ENCODE measurements at regions not wholly inside any gene's neighbourhood (a gene's known extent, or its start where the extent isn't known, plus 50 kb on each side); places are given as distances from the start of the nearest gene placed in this dataset.

DNA sequence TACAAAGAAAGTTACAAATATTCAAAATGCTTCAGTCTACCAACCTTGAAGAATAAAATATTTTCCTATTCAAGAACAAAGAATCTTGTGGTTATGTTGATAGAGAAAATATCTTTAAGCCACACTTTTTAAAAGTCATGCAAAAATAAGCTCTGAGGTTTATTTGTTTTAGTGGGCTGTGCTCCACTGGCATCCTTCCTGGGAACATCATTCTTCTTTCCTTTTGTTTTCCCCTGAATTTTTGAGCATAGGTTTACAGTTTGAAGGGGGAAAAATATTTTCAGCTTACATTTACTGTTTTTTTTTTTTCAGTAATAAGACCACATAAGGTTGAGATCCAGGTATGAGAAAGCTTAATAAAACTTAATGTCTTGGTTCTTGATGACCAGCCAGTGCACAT, 72.0 kb upstream of the BACH2 start:
- TF ChIP-seq POLR2AphosphoS5 (IDR thresholded peaks at IDR 0.05) (no peak), CTCF (IDR thresholded peaks at IDR 0.05) (no peak), POLR2A (IDR thresholded peaks at IDR 0.05) (no peak)
- intact Hi-C loops (cut with DNase I; ENCODE audit: low total_unique reads), result no loop called here
- no peaks in the 10 kb centered on the region for H3K36me3 ChIP-seq
- no peak overlapping the region for H3K4me3 ChIP-seq
- no peaks in the 10 kb centered on the region for H3K9me3 ChIP-seq
- H3K27ac ChIP-seq, result peak overlapping the region; percentile 85 to 90
- no peaks in the 10 kb centered on the region for H3K27me3 ChIP-seq
- no peak for DNase-seq (ENCODE audit: low spot score in 2 of 2)
- peaks cover 0 to 3% of the 10 kb centered on the region in 2 donors for H3K4me1 ChIP-seq

DNA sequence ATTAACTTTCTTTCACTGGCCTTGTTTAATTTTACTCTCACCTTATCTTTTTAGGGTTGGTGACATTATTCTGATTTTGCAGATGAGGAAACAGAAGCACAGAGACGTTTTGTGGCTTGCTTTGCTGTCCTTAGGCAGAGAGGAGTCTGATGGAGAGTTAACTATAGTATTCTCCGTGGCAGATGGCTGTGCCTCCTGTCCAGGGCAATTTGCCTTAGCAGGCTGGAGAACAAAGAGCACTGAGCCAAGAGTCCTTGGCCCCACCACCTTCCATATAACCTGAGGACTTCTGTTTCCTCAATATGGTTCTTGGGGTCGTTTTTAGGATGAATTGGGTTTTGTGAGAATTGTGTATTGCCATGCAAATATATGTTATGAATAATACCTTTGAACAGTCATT, 71.4 kb upstream of the BACH2 start:
- Histone ChIP-seq H3K4me3 (no peak overlapping the region), H3K27ac (peak overlapping the region in 1 of 2 donors; percentile 85), H3K27me3 (no peaks in the 10 kb centered on the region), H3K4me1 (peaks cover 0 to 3% of the 10 kb centered on the region in 2 donors), H3K9me3 (no peaks in the 10 kb centered on the region), H3K36me3 (no peaks in the 10 kb centered on the region)
- DNase-seq (ENCODE audit: low spot score in 2 of 2), result no peak
- intact Hi-C loops (cut with DNase I; ENCODE audit: low total_unique reads), result no loop called here
- TF ChIP-seq POLR2AphosphoS5 (IDR thresholded peaks at IDR 0.05) (no peak), CTCF (IDR thresholded peaks at IDR 0.05) (no peak), POLR2A (IDR thresholded peaks at IDR 0.05) (no peak)

GRCh38 chr6:90365565-90366219, 69.0 kb upstream of the BACH2 start:
- peaks cover 0 to 3% of the 10 kb centered on the region in 2 donors for H3K4me1 ChIP-seq
- no peak for TF ChIP-seq POLR2A (IDR thresholded peaks at IDR 0.05)
- TF ChIP-seq POLR2AphosphoS5 (IDR thresholded peaks at IDR 0.05), result no peak
- no peak for TF ChIP-seq CTCF (IDR thresholded peaks at IDR 0.05)
- intact Hi-C loops (cut with DNase I; ENCODE audit: low total_unique reads), result no loop called here

DNA sequence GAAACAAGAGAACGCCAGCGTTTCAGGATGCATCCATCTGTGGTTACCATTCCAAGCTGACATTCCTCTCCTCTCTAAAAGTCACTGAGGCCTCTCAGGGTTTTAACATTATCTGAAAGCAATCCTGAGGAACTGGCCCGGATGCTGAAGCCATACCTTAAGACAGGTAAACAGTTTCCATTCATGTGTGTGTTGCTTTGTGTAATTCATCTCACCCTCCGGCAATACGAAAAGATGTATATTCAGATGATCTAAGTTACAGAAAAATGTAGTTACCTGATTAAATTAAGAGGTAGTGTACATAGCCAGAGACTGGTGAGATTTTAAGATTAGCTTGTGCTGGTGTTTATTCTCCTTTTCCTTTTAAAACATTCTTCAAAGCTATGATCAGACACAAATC, 68.4 kb upstream of the BACH2 start:
- TF ChIP-seq POLR2A (IDR thresholded peaks at IDR 0.05), result no peak
- no peak for TF ChIP-seq POLR2AphosphoS5 (IDR thresholded peaks at IDR 0.05)
- no peak for TF ChIP-seq CTCF (IDR thresholded peaks at IDR 0.05)
- Histone ChIP-seq H3K4me1 (peaks cover 0 to 3% of the 10 kb centered on the region in 2 donors), H3K27me3 (no peaks in the 10 kb centered on the region), H3K36me3 (no peaks in the 10 kb centered on the region), H3K4me3 (no peak overlapping the region), H3K27ac (no peak overlapping the region), H3K9me3 (no peaks in the 10 kb centered on the region)
- intact Hi-C loops (cut with DNase I; ENCODE audit: low total_unique reads), result no loop called here
- DNase-seq (ENCODE audit: low spot score in 2 of 2), result no peak

More at GRCh38 chr6:90365565-90366219, 69.0 kb upstream of the BACH2 start:
- Histone ChIP-seq H3K4me3 (no peak overlapping the region), H3K27ac (no peak overlapping the region), H3K27me3 (no peaks in the 10 kb centered on the region), H3K9me3 (no peaks in the 10 kb centered on the region), H3K36me3 (no peaks in the 10 kb centered on the region)
- no peak for DNase-seq (ENCODE audit: low spot score in 2 of 2)

DNA sequence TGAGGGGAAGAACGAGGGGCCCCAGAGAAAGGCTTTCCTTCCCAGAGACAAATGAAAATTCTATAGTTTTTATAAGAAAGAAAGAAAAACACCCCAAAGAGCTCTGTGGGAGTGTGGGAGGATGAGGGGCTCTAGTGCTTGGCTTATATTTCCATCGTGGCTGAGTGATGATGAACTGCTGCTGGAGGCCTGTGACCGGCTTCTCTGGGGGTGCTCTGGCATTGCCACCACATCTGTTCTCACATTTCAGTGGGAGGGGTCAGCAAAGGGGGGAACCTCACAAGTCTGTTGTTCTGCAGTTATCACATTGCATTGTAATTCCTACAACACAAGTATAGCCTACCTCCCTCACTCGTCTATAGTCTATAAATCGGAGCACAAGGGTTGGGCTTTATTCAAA, 67.6 kb upstream of the BACH2 start:
- Histone ChIP-seq H3K4me3 (no peak overlapping the region), H3K27ac (no peak overlapping the region), H3K4me1 (no peaks in the 10 kb centered on the region), H3K9me3 (no peaks in the 10 kb centered on the region), H3K27me3 (no peaks in the 10 kb centered on the region), H3K36me3 (no peaks in the 10 kb centered on the region)
- no peak for DNase-seq (ENCODE audit: low spot score in 2 of 2)
- intact Hi-C loops (cut with DNase I; ENCODE audit: low total_unique reads), result no loop called here
- TF ChIP-seq POLR2A (IDR thresholded peaks at IDR 0.05) (no peak), POLR2AphosphoS5 (IDR thresholded peaks at IDR 0.05) (no peak), CTCF (IDR thresholded peaks at IDR 0.05) (no peak)
